ENCODE measurements at regions not wholly inside any gene's neighbourhood (a gene's known extent, or its start where the extent isn't known, plus 50 kb on each side); places are given as distances from the start of the nearest gene placed in this dataset.

- peak; percentile 51 for DNase-seq
Measured at GRCh38 chr22:49721211-49721763, 106.4 kb downstream of the BRD1 start.

- peak; percentile 38 for DNase-seq
Measured at GRCh38 chr22:49720279-49720959, 107.3 kb downstream of the BRD1 start.

GRCh38 chr22:49719046-49719445, 108.6 kb downstream of the BRD1 start:
- DNase-seq: peak; percentile 13

DNA sequence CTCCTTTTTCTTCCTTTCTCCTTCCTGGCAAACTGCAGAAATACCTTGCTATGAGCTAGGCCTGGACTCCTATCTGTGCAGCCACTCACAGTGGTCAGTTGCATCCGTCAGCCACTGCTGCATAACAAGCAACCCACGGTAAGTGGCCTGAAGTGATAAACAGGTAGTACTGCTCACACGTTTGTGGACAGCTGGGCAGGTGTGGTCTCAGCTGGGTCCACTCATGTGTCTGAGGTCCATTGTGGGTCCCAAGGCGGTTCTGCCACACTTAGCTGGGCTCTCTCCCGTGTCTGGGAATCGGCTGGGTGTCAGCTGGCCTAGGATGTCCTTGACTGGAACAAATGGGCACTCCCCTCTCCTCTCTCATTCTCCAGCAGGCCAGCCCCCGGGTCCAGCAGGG, 109.3 kb downstream of the BRD1 start:
- DNase-seq: peak; percentile 55

DNA sequence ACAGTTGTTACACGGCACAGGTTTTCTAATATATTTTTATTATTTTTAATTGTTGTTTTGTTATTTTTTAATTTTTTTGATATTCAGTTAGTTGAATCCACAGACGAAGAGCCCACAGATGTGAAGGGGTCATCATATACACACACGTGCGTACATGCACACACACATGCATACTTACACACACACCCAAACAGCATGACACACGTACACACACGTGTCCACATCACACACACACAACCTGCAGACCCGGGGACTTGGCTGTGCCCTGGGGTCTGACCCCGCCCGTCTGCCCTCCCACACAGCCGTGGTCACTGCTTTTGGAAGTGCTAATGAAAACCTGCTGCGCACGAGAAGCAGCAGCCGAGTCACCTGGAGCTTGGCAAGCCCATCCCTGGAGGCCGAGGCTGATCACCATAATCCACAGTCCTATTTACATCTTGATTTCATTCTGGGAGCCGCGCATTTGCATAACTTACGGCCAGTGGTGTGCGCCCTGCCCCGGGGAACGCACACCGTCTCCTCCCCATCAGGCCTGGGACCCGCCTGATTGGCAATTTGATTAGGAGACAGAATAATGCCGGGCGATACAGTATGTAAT, 110.3 kb downstream of the BRD1 start:
- DNase-seq: peak; percentile 49

GRCh38 chr22:49716441-49716840, 111.2 kb downstream of the BRD1 start:
- no peak for DNase-seq

DNA sequence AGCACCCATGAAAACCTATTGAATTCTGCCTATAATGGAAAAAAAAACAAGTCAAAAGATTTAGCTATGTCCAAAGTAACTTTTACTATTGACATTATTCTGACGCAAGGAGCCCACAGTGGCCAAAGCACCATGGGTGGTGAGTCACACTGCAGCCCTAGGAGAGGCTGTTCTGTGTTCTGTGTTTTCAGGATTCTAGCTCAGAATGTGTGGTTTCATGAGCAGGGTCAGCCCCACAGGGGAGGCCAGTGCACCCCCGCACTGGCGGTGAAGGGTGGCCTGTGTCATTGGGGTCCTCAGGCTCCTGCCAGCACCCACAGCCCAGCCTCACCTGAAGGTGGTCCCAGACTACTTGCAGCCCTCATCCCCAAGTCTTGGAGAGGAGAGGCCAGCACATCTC, 112.2 kb downstream of the BRD1 start:
- DNase-seq: no peak

GRCh38 chr22:49713003-49713402, 114.7 kb downstream of the BRD1 start:
- DNase-seq: peak; percentile 16

- DNase-seq: peak; percentile 54
Measured at GRCh38 chr22:49712195-49712791, 115.4 kb downstream of the BRD1 start.

DNA sequence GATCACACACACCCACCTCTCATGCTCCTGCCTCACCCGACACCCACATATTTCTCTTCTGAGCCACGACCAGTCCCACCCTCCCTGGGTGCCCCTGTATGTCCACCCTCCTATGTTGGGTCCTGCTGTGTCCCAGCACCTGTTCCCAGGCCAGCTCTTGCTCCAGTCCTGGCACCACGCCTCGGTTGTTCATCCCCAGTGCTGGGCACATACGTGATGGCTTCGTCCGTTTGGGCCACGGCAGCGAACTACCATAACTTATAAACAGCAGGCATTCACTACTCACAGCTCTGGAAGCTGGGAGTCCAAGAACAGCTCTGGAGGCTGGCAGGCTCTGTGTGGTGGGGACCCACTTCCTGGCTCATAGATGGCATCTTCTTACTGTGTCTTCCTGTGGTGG, 116.9 kb downstream of the BRD1 start:
- DNase-seq: peak; percentile 24

DNA sequence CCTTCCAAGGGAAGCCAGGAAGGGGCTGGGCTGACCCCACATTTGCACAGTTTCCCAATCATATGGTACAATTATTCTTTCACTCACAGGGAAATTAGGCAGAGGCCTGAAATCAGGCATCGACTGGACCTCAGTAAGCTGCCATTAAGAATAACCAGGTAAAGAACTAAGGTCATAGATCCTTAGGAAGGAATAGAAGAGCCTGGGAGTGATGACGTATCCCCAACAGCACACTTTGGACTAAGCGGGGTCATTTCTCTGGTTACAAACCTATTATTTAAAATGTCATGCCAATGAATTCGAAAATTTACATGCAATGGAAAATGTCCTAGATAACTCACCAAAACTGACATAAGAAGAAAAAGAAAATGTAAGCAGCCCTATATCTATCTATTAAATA, 118.2 kb downstream of the BRD1 start:
- DNase-seq: no peak

- DNase-seq: no peak
Measured at GRCh38 chr22:49705972-49706352, 121.7 kb downstream of the BRD1 start.

- peak; percentile 59 for DNase-seq
Measured at GRCh38 chr22:49705216-49705971, 122.3 kb downstream of the BRD1 start.

GRCh38 chr22:49704345-49705215, 123.1 kb downstream of the BRD1 start:
- peak; percentile 52 for DNase-seq

- DNase-seq: no peak
Measured at GRCh38 chr22:49703990-49704344, 123.7 kb downstream of the BRD1 start.

GRCh38 chr22:49703505-49703904, 124.2 kb downstream of the BRD1 start:
- DNase-seq: peak; percentile 55

- DNase-seq: peak; percentile 28
Measured at GRCh38 chr22:49702068-49702397, 125.6 kb downstream of the BRD1 start.

GRCh38 chr22:49701380-49702067, 126.1 kb downstream of the BRD1 start:
- peak; percentile 13 for DNase-seq

DNA sequence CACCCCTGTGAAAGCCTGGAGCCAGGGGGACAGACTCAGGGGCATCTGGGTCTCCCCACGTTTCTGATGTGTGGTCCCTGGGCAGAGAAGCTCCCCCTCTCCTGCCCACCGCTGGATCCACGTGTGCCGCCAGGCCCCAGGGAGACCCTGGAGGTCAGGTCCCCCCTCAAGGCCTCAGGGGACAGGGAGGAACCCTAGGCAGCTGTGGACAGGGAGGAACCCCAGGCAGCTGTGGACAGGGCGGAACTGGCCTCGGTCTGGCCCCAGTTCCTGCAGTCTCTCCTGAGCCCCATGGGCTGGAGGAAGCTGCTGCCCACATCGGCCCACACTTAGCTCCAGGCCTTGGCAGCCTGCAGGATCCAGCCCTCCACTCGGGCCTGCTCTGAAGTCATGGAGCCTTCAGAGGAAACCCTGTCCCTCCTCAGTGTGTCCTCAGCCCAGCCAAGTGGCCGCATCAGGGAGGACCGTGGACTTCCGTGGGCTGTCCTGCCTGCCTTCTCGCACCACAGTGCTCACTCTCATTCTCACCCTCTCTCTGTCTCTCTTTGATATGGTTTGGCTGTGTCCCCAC, 127.7 kb downstream of the BRD1 start:
- peak; percentile 13 for DNase-seq

- DNase-seq: peak; percentile 60
Measured at GRCh38 chr22:49699476-49699875, 128.2 kb downstream of the BRD1 start.

- peak; percentile 46 for DNase-seq
Measured at GRCh38 chr22:49698616-49699015, 129.1 kb downstream of the BRD1 start.

- DNase-seq: no peak
Measured at GRCh38 chr22:49697047-49697446, 130.6 kb downstream of the BRD1 start.
